ENCODE measurements at regions not wholly inside any gene's neighbourhood (a gene's known extent, or its start where the extent isn't known, plus 50 kb on each side); places are given as distances from the start of the nearest gene placed in this dataset.
"Not testable (repeated sequence)": the region's sequence is repeated elsewhere in the genome, so short reads cannot be mapped to it uniquely, and the experiment has no call there.

GRCh38 chr3:1456781-1457311, 364.0 kb downstream of the CNTN6 start:
- DNase-seq (ENCODE audit: low spot score): no peak

DNA sequence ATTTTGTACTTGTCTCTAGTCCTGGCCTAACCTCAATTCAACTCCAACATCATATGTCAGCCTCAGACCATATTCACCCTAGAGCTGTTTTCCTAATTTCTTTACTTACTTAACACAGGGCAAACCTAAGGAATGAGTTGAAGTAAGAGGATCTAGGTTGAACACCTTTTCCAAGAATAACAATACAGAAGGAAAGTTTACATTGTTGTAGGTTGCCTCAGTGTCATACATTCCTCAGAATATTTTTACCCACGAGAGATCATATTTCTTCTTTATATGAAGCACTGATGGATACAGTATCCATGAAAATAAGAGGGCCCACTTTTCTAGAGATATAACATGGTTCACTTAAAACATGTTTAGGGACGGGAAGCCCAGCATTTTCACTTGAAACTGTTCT, 369.5 kb downstream of the CNTN6 start:
- DNase-seq (ENCODE audit: low spot score): no peak

GRCh38 chr3:1462856-1463450, 370.1 kb downstream of the CNTN6 start:
- DNase-seq (ENCODE audit: low spot score): no peak

DNA sequence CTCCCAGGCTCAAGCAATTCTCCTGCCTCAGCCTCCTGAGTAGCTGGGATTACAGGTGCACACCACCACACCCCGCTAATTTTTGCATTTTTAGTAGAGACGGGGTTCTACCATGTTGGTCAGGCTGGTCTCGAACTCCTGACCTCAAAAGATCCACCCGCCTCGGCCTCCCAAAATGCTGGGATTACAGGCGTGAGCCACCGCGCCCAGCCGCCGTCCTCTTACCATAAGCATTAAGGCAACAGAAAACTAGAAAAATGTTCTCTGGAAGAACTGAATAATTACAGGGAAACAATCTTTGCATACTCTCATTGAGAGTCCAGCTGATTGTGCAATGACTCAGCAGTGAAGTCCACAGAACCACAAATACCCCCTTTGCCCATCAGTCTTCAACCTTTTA, 372.3 kb downstream of the CNTN6 start:
- DNase-seq (ENCODE audit: low spot score): not testable (repeated sequence)

- no peak for DNase-seq (ENCODE audit: low spot score)
Observed at GRCh38 chr3:1468145-1468544, 375.3 kb downstream of the CNTN6 start.

DNA sequence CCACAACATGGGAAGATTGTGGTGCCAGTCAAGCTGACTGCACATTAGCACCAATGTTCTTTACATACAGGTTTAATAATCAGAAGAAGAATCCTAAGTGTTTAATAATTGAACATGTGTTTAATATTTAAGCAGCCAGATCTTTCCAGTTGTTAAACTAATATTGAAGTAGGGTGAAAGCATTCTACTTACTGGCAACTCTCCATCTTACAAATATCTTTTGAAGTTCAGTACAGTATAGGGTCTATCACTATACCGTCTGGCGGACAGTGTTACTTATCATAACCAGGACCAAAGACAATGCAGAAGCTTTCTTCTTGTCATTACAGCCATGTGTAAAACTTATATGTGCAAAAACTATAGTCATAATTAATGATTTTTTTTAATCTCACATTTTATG, 376.4 kb downstream of the CNTN6 start:
- no peak for DNase-seq (ENCODE audit: low spot score)

GRCh38 chr3:1469687-1470086, 376.9 kb downstream of the CNTN6 start:
- DNase-seq (ENCODE audit: low spot score): no peak

GRCh38 chr3:1477669-1478068, 384.8 kb downstream of the CNTN6 start:
- DNase-seq (ENCODE audit: low spot score): peak; percentile 12

DNA sequence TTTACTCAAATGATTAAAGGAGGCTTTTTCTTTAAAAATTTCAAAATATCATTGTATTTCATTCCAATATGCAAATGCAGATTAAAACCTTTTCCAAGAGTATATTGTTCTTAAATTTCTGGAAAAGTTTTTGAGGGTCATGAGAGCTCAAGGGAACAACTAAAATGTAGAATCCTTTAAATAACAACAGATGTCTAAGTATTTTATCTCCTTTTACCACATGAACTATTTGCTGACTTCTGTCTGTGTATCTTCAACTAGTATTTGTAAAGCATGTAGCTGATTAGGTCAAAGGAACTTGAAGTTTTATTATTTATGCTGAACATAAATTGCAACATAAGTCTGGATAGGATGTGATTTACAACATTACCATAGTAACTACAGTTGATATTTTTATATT, 402.6 kb downstream of the CNTN6 start:
- DNase-seq (ENCODE audit: low spot score): no peak

DNA sequence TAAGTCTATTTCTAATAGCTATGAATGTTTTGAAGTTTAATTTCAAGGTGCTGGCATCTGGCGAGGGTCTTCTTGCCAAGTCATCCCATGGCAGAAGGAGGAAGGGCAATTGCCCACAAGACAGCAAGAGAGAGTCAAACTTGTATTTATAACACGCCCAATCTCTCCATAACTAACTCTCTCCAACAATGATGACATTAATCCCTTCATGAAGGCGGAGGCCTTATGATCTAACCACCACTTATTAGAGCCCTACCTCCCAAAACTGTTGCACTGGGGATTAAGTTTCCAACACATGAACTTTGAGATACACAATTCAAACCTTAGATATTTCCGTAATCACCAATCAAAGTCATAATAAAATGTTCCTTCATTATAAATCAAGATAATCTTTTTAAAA, 406.9 kb downstream of the CNTN6 start:
- DNase-seq (ENCODE audit: low spot score): no peak

GRCh38 chr3:1501406-1502115, 408.7 kb downstream of the CNTN6 start:
- DNase-seq (ENCODE audit: low spot score): no peak

GRCh38 chr3:1506090-1506489, 413.3 kb downstream of the CNTN6 start:
- DNase-seq (ENCODE audit: low spot score): no peak

DNA sequence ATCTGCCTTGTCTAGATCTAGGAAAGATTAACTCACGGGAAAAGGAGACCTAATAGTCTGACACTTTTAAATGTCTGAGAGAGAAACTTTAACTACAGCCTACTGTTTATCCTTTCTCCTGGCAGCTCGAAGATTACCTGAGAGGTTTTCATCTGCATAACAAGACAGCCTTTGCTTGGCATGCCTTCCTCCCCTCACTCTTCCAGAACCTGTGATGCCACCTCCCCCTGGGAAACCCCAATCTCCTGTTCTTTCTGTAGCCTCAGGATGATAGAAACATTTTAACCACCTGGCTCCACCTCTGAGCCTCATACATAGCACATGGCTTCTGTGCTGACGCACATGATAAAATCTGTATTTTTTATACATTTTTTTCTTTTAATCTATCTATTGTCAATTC, 420.8 kb downstream of the CNTN6 start:
- DNase-seq (ENCODE audit: low spot score): no peak

DNA sequence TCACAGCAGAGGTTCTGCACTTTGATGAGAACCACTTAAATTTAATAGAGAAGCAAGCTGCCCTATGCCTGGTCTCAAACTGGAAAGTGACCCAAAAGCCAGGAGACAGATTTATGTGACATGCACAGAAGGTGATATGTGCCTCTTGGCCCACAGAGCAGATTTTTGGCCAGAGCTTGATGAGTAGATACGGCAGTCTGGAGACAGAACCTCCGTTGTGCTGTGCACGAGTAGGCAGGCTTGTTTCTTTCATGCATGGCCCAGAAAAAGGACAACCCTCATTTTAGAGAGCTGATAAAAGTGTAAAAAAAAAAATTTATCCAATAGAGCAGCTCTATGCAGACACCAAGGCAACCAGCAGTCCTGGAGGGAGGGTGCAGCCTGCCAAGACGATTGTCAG, 423.1 kb downstream of the CNTN6 start:
- no peak for DNase-seq (ENCODE audit: low spot score)

- DNase-seq (ENCODE audit: low spot score): no peak
Observed at GRCh38 chr3:1527786-1528185, 435.0 kb downstream of the CNTN6 start.

DNA sequence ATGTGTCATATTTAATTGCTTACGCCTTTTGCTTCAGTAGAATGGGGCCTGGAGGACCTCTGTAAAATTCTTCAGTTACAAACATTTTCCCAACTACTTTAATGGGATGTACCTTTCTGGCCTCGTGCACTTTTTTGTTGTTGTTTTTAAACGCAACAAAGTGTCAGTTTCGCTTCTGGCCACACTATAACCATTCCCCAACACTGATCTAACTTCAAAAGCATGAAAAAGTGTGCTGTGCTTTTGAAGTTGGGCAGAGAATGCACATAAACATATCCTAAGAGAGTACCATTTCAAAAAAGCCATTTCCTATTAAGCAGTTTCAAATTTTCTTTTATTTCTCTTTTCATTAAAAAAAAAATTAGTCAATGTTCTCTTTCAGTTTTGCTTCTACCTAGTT, 435.8 kb downstream of the CNTN6 start:
- DNase-seq (ENCODE audit: low spot score): no peak

GRCh38 chr3:1529676-1530075, 436.9 kb downstream of the CNTN6 start:
- DNase-seq (ENCODE audit: low spot score): no peak

DNA sequence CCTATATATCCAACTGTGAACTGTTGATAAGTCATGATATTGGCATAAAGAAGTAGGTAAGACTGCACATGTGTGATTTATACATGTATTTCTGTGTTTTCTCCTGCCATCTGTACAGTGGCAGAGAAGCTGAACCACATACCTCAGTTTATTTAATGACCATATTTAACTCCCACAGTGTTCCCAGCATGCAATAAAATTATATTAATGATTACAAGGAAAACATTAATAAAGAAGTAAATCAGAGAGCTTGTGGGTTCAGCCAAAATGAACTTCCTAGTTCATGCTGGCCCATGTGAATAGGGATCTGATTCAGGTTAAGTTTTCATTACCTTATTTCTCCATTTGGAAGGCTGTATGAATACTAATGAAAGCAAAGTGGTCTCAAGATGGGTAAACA, 439.2 kb downstream of the CNTN6 start:
- DNase-seq (ENCODE audit: low spot score): no peak

DNA sequence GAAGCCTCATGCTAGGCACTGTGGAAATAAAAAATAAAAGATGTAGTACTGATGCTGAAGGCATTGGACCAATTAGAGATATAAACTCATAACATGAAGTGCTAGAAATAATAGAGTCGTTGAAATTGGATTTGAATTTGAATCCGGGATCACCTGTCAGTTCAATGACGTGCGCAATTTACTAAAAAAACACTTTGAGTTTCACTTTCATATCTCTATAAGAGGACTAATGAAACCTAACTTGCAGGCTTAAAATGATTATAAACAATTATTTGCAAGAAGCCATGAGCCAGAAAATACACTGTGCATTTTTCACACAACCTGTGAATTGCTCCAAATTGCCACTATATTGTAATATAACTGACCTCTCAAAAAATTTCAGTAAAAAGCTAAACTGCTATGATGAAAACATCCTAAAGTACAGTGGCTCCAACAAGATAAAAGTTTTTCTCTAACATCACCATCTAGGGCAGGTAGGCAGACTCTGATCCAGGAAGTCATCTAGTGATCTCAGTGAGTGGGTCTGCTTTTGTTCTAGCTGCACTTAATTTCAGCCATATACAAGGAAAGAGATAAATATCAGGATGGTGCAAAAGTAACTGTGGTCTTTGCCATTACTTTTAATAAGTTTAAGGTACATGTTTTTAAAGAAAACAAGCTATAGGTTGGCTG, 440.2 kb downstream of the CNTN6 start:
- DNase-seq (ENCODE audit: low spot score): no peak

GRCh38 chr3:1533763-1534162, 440.9 kb downstream of the CNTN6 start:
- DNase-seq (ENCODE audit: low spot score): no peak

GRCh38 chr3:1534252-1534651, 441.4 kb downstream of the CNTN6 start:
- DNase-seq (ENCODE audit: low spot score): no peak

- DNase-seq (ENCODE audit: low spot score): no peak
Observed at GRCh38 chr3:1535361-1535760, 442.5 kb downstream of the CNTN6 start.

DNA sequence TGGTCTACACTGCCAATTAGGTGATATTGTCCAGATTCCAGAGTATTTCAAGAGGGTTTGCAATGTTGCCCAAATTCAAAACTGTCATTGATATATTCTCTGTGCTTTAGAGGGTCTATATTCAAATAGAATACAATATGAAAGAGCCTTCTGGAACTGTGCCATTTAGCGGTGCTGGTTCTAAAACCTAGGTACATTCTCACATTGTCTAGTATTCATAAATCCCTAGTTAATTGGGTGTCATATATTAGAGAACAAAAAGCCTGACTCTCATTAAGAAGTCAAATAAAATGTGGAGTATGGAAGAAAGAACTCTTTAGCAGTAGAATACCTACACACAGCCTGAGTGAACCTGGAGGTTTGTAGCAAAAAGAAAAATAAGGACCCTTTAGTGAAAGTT, 447.9 kb downstream of the CNTN6 start:
- no peak for DNase-seq (ENCODE audit: low spot score)
